ENCODE measurements at regions not wholly inside any gene's neighbourhood (a gene's known extent, or its start where the extent isn't known, plus 50 kb on each side); places are given as distances from the start of the nearest gene placed in this dataset.

GRCh38 chr4:25531272-25531671, 124.4 kb upstream of the SLC34A2 start:
- DNase-seq = no peak

- peak in 1 of 2 experiments; percentile 19 for DNase-seq
These were observed 123.1 kb upstream of the SLC34A2 start for GRCh38 chr4:25532591-25532990.

- DNase-seq = no peak
These were observed 122.4 kb upstream of the SLC34A2 start for GRCh38 chr4:25533256-25533655.

GRCh38 chr4:25535278-25535677, 120.4 kb upstream of the SLC34A2 start:
- no peak for DNase-seq

GRCh38 chr4:25535701-25536473, 119.8 kb upstream of the SLC34A2 start:
- no peak for DNase-seq

- no peak for DNase-seq
These were observed 118.9 kb upstream of the SLC34A2 start for GRCh38 chr4:25536564-25537320.

GRCh38 chr4:25538430-25538829, 117.2 kb upstream of the SLC34A2 start:
- no peak for DNase-seq

- DNase-seq = no peak
These were observed 116.4 kb upstream of the SLC34A2 start for GRCh38 chr4:25539241-25539640.

GRCh38 chr4:25540734-25541133, 114.9 kb upstream of the SLC34A2 start:
- DNase-seq = no peak

- DNase-seq = no peak
These were observed 108.3 kb upstream of the SLC34A2 start for GRCh38 chr4:25547343-25547742.

GRCh38 chr4:25549413-25549812, 106.2 kb upstream of the SLC34A2 start:
- DNase-seq = no peak

GRCh38 chr4:25550376-25551030, 105.1 kb upstream of the SLC34A2 start:
- no peak for DNase-seq

GRCh38 chr4:25551605-25552004, 104.0 kb upstream of the SLC34A2 start:
- no peak for DNase-seq

GRCh38 chr4:25552580-25553271, 102.9 kb upstream of the SLC34A2 start:
- DNase-seq = no peak

GRCh38 chr4:25559508-25559907, 96.1 kb upstream of the SLC34A2 start:
- no peak for DNase-seq

GRCh38 chr4:25560605-25561004, 95.0 kb upstream of the SLC34A2 start:
- DNase-seq = no peak

- no peak for DNase-seq
These were observed 92.5 kb upstream of the SLC34A2 start for GRCh38 chr4:25563071-25563564.

GRCh38 chr4:25564836-25565235, 90.8 kb upstream of the SLC34A2 start:
- DNase-seq = no peak

- DNase-seq = no peak
These were observed 88.4 kb upstream of the SLC34A2 start for GRCh38 chr4:25567253-25567652.

- DNase-seq = no peak
These were observed 85.9 kb upstream of the SLC34A2 start for GRCh38 chr4:25569716-25570115.

- DNase-seq = no peak
These were observed 80.0 kb upstream of the SLC34A2 start for GRCh38 chr4:25575611-25576010.

GRCh38 chr4:25578432-25578831, 77.2 kb upstream of the SLC34A2 start:
- no peak for DNase-seq

Data from activated T-cell treated with anti-CD3 and anti-CD28 coated beads, Interleukin-2, amount 50 U/mL, for 48 hours (primary cell).